ENCODE measurements at regions not wholly inside any gene's neighbourhood (a gene's known extent, or its start where the extent isn't known, plus 50 kb on each side); places are given as distances from the start of the nearest gene placed in this dataset.

DNA sequence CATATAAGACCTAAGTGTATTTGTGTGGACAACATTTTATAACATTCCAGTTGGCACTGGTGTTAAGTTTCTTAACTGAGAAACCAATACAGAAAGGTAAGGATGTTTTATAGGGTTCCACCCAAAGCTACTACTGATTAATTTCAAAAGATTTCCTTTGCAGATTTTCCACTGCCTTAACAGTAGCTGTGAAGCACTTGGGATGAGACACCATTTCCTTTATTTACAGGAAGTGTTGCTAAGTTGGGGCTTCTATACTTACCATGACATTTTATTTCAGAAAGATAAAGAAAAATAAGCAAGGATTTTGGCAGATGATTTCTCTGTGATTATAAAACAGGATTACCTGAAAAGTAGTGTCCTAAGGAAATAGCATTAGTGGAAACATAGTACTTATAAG is 234.3 kb downstream of the CALCRL start:
- TF ChIP-seq, protein P1, sequence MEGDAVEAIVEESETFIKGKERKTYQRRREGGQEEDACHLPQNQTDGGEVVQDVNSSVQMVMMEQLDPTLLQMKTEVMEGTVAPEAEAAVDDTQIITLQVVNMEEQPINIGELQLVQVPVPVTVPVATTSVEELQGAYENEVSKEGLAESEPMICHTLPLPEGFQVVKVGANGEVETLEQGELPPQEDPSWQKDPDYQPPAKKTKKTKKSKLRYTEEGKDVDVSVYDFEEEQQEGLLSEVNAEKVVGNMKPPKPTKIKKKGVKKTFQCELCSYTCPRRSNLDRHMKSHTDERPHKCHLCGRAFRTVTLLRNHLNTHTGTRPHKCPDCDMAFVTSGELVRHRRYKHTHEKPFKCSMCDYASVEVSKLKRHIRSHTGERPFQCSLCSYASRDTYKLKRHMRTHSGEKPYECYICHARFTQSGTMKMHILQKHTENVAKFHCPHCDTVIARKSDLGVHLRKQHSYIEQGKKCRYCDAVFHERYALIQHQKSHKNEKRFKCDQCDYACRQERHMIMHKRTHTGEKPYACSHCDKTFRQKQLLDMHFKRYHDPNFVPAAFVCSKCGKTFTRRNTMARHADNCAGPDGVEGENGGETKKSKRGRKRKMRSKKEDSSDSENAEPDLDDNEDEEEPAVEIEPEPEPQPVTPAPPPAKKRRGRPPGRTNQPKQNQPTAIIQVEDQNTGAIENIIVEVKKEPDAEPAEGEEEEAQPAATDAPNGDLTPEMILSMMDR (IDR thresholded peaks at IDR 0.05; ENCODE audit: control insufficient read depth, insufficient read depth, low read depth, low read length, missing control alignments) = no peak
- H3K4me3 ChIP-seq (ENCODE audit: control insufficient read depth, low read depth, low read length) = no peak overlapping the region
- no peak for DNase-seq (ENCODE audit: low read depth)

DNA sequence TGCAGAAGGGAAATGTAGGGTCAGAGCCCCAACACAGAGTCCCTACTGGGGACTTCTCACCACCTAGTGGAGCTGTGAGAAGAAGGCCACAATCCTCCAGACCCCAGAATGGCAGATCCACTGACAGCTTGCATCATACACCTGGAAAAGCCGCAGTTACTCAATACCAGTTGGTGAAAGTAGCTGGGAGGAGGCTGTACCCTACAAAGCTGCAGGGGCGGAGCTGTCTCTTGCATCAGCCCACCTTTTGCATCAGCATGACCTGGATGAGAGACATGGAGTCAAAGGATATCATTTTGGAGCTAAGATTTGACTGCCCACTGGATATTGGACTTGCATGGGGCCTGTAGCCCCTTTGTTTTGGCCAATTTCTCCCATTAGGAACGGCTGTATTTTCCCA is 237.3 kb downstream of the CALCRL start:
- no peak for DNase-seq (ENCODE audit: low read depth)
- no peak overlapping the region for H3K4me3 ChIP-seq (ENCODE audit: control insufficient read depth, low read depth, low read length)
- TF ChIP-seq, protein P1 (IDR thresholded peaks at IDR 0.05; ENCODE audit: control insufficient read depth, insufficient read depth, low read depth, low read length, missing control alignments) = no peak

DNA sequence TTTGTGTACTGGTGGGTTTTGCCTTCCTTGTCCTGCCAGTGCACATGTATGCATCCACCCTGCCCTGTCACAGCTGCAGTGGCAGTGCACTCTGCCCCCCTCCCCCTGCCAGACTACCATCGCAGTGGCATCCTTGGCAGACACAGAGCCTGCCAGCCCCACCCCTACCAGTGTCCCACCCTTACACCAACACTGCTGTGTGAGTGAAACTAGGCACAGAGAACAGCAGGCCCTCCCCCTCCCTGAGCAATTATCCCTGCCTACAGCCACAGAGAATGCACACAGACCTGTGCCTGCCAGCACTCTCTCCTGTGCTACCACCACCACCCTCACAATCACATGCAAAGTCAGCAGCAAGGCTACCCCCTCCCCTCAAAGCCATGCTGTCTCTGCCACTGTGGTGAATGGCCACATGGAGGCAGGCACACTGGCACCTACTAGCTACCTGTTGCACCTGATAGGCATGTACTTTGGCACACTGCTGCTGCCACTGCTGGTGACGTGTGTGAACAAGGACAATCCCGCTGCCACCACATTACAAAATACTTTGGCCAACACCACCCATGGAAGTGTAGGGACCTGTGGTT is 239.8 kb downstream of the CALCRL start:
- DNase-seq (ENCODE audit: low read depth) = no peak
- TF ChIP-seq, protein P1 (IDR thresholded peaks at IDR 0.05; ENCODE audit: control insufficient read depth, insufficient read depth, low read depth, low read length, missing control alignments) = no peak
- H3K4me3 ChIP-seq (ENCODE audit: control insufficient read depth, low read depth, low read length) = no peak overlapping the region

DNA sequence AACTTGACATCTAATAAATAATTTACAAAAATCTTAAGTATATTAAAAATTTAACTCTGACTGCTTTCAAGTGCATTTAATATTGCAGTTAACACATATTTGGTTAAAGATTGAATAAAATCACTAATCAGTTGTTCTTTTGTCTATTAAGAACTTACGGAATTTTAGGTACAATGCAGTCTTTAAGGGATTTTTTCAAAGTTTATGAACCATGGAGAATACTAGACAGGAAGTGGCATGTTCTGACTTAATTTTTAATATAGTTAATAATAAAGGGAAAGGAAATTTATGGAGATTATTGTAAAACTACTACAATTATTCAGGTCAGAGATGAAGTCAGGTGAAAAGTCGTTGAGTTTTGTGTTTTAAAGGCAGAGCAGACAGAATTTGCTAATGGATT is 240.9 kb downstream of the CALCRL start:
- TF ChIP-seq, protein P1 (IDR thresholded peaks at IDR 0.05; ENCODE audit: control insufficient read depth, insufficient read depth, low read depth, low read length, missing control alignments) = no peak

DNA sequence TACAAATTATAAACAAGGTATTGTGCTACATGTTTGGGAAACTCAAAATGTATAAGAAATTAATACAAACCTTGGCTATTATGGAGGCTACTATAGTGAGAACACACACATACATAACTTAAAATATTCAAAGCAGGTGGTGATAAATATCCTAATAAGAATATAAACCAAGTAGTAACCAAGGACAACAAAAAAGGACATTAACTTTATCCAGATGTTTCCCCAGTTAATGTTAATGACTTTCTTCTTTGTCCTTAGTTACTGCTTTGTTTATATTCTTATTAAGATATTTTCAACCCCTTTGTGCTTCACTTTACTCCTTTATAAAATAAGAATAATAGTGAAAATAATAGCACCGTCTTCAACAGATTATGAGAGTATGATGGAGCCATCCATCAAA is 241.6 kb downstream of the CALCRL start:
- no peak overlapping the region for H3K4me3 ChIP-seq (ENCODE audit: control insufficient read depth, low read depth, low read length)
- no peak for DNase-seq (ENCODE audit: low read depth)
- TF ChIP-seq, protein P1 (IDR thresholded peaks at IDR 0.05; ENCODE audit: control insufficient read depth, insufficient read depth, low read depth, low read length, missing control alignments) = no peak

More for the DNA sequence above, 240.9 kb downstream of the CALCRL start:
- H3K4me3 ChIP-seq (ENCODE audit: control insufficient read depth, low read depth, low read length) = no peak overlapping the region
- no peak for DNase-seq (ENCODE audit: low read depth)

DNA sequence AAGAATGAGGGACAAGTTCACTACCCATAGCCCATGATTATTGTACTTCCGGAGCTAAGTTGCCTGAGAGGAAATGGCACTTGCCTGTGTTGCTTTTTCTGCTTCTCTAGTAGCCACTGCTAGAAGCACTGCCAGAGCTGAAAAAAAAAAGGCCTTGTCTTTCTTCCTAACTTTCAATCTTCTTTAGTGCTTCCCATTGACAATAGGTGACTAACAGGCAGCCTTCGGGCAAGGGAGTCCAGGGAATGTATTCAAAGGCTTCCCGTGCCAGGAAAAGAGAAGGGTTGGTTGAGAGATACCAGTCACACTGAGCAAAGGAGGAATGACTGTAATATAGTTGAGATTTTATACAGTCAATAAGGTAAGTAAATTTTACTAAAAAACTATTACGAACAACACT is 242.0 kb downstream of the CALCRL start:
- TF ChIP-seq, protein P1 (IDR thresholded peaks at IDR 0.05; ENCODE audit: control insufficient read depth, insufficient read depth, low read depth, low read length, missing control alignments) = no peak
- DNase-seq (ENCODE audit: low read depth) = no peak
- no peak overlapping the region for H3K4me3 ChIP-seq (ENCODE audit: control insufficient read depth, low read depth, low read length)

DNA sequence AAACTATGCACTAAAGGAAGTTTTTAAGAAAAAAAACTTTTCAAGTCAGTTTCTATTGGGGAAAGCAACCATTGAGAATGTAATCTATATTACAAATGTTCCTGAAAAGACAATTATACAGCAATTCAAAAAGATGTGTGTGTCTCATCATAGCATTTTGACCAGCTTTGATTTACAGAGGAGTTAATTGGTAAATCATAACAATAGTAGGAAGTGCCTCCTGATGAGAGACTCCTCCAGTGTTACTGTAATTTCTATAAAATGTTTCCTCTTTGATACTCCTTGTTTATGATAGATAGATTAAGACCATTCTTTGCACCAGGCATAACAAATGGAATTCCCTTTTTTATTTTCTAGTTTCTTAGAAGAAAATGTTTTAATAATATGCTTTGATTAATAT is 249.9 kb downstream of the CALCRL start:
- H3K4me3 ChIP-seq (ENCODE audit: control insufficient read depth, low read depth, low read length) = no peak overlapping the region
- DNase-seq (ENCODE audit: low read depth) = no peak
- TF ChIP-seq, protein P1 (IDR thresholded peaks at IDR 0.05; ENCODE audit: control insufficient read depth, insufficient read depth, low read depth, low read length, missing control alignments) = no peak
